Dedifferentiated amniotic fluid mesenchymal stem cell (primary cell): ENCODE measurements at regions not wholly inside any gene's neighbourhood (a gene's known extent, or its start where the extent isn't known, plus 50 kb on each side); places are given as distances from the start of the nearest gene placed in this dataset.

Source experiments
- DNase-seq: peaks from one replicate; pipeline ENCODE4 v3.0.0-alpha.2; 2016; ENCODE audit errors: extremely low spot score

DNA sequence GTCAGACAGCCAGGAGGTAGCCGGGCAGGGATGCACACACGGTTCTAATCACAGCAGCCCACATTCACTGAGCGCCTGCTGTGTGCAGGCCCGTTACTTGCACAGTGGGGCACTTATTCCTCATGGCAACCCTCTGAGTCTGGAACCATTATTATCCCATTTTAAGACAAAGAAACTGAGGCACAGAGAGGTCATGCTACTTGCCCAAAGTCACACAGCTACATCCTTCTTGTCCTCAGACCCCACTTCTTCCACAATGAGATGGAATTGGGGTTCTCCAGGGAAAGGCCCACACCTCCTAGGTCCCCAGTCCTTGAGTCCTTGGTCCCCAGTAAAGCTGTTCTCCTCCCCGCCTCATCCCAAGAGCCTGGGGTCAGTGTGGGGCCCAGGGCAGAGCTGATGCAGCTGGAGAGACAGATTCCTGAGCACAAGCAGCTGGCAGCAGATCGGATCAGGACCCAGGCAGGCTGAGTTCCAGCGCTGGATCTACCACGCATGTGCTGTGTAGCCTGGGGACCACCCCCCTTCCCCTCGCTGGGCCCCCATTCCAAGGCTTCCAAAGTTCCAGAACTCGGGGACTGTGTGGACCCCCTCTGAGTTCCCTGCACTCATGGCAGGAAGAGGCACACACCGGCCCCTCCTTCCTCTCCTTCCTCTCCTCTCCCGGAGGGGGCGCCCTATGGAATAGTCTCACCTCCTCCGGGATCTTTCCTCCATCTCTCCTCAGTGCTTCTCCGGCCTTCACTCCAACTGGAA is 393.4 kb downstream of the MATN1 start:
- DNase-seq, result no peak

DNA sequence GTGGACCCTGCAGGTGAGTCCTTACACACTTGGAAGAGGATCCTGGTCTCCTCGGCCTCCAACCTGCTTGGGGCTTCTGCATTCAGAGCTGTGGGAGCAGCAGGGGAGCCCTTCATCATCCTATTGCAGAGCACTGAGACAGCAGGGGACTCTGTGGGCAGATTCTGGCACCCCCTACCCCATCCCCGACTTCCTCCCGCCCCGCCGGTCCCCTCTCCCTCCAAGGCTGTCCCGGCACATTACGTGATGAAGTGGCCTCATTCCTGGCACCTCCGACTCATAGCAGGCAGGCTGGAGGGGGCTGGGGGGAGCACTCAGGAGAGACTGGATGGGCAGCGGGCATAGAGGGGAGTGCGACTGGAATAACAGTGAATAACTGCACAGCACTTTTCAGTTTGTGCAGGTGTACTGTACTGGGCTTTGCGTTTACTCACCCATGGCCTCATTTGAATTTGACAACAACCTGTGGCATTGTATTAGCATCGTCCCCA is 394.1 kb downstream of the MATN1 start:
- no peak for DNase-seq

DNA sequence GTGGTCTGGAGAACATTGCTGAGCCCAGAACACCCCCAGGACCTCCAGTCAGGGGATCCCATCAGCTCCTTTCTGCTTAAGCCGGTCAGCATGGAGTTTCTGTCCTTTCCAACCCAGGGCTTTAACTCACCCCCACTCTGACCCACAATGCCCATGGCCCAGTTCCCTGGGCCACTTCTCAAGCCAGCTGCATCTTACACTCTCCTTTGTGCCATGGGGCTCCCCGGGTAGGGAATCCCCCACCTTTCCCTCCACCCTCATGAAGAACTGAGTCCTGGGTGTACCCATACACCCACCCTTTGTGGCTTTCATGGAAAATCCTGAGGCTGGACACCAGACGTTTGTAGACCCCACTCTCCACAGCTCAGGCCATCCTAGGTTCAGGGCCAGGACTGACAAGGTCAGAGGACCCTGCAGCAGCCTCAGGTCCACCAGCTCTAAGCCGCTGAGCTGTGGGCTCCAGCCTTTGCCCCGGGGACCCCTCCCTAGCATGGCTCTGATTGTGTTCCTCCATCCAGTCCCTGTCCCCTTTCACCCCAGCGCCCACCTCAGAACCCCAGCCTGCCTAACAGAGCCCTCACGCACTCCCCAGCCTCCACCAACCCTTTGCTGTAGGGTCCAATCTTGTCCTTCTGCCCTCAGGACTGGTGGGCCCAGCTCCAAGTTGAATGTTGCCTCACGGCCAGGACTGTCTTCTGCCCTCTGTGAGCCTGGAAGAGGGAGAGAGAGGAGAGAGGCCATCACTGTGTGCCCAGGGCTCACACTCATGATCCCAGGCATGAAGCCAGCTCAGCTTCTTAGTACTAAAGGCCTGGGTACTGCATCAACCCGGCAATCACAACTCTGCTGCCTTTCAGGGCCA is 394.8 kb downstream of the MATN1 start:
- DNase-seq, result no peak

DNA sequence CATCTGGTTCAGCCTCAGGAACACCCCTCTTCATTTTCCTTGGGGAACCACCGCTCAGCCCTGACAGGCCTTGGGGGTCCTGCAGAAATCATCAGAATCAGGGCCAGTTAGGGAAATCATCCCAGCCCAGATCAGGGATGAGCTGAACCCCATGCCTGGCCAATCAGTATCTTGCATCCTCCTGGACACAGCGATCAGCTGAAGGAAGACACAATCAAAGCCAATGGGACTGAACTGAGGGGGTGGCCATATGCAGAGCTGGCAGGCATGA is 395.4 kb downstream of the MATN1 start:
- no peak for DNase-seq

DNA sequence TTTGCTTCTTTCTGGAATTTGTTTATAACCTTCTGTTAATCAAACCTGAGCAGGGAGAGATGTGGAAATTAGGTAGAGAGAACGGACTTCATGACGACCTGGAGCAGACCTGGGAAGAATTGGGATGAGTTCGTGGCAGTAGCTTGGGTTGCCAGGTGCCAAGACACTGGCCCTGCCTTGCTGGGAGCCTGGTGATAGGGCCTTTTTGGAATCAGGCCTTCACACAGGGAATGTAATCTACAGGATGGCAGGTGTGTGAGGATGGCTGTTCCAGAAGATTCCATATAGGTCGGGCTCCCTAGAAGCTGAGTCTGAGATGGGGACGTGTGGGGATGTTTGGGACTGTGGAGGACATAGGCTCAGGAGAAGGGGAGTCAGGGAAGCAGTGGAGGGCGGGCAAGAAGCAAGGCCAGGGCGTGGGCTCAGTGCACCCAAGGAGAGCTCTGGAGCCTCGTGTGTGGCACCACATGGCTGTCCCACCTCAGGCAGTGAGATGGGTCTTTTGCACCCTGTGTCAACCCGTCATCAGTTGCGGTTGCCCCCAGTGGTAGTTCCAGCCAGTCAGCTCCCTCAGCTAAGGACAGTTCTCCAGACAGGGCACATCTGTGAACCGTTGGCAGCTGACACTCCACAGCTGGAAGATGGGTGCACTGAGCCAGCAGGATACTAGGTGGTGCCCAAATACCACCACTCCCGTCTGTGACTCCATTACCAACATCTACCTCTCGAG is 395.9 kb downstream of the MATN1 start:
- DNase-seq, result no peak

DNA sequence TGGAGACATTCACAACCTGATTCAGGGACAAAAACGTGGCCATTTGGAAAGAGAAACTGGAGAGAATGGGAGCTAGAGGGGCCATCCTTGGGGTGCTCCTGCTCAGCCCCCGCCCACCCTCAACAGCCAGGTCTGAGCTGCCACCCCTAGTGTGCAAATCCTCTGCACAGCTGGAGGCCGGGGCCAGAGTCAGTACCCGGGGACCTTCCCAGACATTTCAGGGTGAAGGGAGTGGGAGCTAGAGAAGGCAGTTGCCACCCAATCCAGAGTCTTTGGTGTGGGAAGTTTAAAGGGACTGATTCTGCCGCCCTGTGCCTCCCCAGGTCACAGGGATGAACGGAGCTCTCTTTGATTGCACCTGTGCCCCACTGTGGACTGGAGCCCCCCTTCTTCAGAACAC is 397.4 kb downstream of the MATN1 start:
- no peak for DNase-seq

DNA sequence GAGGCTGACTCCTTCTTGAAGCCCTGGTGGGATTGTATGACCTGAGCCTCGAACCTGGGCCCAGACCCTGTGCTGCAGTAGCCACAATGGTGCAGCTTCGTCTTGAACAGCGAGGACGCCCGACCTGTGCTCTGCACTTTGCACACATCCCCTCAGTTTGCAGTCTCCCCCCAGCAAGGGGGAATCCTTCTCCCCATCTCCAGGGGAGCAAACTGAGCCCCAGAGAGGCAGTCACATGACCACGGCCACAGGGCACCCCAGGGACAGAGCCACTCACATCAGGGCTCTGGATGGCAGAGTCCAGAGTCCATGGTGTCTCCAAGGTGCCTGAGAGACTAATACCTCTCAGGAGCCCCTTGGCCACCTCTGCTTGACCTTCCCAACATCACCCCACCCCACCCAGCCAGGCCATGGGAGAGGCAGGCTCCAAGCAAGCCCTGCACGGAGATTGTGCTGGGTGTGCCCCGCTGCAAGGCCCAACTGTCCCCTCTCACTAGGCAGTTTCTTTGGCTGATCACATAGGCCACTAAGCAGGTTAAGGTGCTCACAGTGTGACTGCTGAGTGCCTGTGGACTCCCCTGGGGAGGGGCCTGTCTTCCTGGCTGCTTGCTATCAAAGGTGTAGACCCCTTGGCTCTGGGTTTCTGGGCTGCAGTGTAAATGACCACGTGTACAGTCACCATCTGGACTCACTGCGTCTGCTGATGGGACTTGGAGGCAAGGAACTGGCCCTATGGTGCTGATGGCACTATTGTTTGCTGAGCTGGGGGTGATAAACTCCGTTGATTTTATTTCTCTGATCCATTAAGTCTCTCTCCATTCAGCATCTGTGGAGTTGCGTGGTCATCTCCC is 398.1 kb downstream of the MATN1 start:
- no peak for DNase-seq

DNA sequence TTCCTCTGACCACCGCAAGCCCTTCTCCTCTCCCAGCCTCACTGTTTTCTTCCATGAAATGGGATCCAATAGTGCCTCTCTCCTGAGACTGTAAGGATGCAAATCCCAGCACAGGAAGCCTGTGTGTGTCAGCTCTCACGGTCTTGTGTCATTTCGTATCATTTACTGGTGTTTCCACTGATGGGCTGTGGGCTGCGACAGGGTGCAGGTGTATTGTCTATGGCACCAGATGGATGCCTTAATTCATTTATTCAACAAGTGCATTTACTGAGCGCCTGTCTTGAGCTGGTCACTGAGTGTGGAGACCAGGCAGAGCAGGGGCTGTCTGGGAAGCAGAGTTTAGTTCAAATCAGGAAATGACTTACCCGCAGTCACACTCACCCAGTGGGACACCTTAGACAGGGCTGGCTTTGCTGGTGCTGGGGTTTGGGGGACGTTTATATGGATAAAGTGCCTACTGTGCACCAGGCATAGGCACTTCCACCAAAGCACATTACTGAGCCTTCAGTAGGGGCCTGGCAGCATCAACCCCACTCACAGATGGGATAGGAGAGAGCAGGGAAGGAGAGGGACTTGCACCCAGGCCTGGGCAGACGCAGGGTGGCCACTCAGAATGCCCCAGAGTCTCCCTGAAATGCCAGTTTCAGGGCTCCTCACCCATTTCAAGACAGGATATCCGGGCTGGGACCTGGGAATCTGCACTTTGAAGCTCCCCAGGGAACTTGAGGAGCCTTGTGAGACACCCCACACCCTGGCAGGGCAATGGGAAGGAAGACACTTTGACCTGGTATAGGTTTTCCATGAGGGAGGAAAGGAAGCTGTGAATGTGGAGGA is 398.9 kb downstream of the MATN1 start:
- DNase-seq, result no peak

DNA sequence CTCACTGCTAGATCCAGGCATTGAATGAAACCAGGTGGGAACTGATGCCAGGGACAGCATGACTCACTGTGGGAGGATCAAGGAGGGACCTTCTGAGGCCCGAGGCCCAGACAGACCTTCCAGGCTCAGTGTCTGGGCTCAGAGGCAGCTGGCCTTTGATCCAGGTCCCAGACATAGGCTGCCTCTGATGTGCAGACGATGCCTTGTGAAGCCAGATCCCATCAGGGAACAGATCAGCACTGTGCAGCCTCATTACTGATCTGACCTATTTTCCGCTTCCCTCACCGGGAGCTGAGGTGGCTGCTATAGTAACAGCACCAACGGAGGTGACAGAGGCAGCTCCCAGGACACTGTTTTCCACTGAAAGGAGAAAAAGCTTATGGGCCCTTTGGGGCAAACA is 399.5 kb downstream of the MATN1 start:
- DNase-seq, result no peak

DNA sequence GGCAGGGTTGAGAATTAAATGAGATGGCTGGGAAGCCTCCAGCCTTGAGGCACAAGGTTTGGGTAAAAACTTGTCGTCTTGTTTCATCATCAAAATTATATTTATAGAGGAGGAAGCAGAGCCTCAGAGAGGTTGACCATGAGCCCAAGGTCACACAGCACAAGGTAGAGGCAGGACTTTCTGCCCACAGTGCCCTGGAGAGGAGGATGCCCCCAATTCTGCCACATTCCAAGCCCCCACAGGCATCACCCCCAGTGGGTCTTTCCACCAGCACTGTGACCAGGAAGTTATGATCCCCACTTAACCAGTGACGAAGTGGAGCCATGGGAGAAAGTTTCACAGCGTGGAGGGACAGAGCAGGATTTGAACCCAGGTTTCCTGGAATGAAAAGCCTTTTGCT is 400.0 kb downstream of the MATN1 start:
- DNase-seq, result no peak

DNA sequence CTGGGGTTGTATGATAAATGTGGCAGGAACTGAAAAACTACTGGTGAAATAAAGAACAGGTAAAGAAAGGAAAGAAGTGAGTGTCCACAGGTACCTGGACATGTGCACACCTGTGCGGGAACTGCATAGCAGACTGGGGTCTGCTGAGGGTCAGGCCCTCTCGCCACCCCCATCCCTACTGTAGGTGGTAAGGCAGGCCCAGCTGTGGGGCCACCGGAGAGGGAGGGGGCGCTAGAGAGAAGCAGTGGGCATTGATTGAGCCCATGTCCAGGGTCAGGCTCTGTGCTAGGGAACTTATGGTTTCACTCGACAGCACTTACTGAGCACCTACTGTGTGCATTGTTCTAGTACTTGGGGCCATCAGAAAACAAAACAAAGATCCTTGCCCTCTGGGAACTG is 400.5 kb downstream of the MATN1 start:
- no peak for DNase-seq

DNA sequence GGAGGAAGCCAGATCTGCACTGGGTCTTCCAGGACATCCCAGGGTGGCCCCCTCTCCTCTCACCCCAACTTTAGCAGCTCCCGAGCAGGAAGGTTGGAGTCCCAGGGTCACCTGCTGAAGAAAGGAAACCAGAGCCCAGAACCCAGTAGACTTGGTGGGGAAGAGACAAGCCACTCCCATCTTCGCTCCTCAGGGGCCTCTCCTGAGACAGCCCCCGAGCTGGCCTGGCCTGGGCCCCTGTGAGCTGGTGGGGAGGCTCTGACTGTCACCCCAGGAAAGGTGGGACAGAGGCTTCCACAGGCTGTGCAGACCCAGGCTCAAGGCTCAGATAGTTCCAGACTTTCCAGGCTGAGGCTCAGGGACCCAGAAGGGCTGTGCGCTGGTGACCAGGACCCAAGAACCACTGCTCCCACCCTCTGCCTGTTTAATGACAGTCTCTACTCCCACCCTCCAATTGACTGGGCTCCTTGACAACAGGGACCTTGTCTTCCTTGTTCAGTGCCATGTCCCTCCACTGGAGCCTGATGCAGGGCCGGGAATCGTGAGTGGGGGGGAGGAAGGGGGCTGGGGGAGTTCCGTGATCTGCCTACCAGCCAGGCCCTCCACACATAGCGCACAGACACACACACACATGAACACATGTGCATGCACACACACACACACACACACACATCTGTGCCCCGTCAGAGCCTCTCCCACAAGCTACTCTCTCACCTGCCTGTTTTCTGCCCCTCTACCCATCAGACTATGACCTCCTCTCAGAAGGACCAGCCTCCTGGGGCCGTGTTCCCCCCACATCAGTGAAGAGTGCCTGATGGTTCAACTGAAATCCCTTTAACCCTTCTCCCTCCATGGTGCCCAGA is 401.2 kb downstream of the MATN1 start:
- DNase-seq, result no peak

DNA sequence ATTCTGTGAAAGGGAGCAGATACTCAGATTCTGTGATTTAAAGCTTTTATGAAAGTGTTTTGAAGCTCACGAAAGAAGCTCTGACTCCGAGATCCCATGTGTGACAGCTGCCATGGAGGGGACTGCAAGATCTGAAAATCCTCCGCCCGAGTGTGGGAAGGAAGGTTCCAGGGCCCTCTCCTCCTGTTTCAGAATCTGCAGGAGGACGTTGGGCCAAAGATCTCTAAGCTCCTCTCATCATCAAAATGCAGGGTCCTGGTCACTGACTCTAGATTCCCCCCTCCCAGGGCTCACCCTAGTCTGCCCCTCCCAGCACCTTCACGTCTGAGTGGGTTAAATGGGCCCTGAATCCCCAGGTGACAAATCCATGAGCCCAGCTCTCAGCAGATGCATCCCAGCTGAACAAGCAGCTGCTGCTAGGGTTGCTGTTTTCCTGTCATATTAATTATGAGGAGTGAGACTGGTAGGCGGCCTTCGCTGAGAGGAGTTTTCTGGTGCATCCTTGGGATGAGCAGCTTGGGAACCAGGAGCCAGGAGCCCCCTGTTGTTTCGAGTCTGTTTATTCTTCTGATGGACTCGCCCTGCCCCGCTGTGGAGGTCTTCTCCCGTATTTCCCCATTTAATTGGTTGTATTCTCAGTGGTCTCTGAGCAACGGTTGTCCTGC is 402.0 kb downstream of the MATN1 start:
- no peak for DNase-seq

DNA sequence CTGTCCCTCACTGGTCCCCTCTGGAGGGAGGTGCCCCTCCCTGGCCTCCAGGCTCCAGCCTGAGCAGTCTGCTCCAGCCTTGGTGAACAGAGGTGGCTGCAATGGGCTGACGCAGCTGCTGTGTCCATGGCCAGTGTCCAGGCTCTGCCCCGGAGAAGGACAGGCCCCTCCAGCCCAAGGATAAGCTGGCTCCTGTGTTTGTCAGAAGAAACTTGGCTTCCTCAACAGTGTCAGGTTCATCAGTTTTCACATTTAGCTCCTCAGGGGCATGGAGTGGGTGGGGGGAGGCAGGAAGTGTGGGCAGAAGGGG is 402.8 kb downstream of the MATN1 start:
- DNase-seq, result no peak

DNA sequence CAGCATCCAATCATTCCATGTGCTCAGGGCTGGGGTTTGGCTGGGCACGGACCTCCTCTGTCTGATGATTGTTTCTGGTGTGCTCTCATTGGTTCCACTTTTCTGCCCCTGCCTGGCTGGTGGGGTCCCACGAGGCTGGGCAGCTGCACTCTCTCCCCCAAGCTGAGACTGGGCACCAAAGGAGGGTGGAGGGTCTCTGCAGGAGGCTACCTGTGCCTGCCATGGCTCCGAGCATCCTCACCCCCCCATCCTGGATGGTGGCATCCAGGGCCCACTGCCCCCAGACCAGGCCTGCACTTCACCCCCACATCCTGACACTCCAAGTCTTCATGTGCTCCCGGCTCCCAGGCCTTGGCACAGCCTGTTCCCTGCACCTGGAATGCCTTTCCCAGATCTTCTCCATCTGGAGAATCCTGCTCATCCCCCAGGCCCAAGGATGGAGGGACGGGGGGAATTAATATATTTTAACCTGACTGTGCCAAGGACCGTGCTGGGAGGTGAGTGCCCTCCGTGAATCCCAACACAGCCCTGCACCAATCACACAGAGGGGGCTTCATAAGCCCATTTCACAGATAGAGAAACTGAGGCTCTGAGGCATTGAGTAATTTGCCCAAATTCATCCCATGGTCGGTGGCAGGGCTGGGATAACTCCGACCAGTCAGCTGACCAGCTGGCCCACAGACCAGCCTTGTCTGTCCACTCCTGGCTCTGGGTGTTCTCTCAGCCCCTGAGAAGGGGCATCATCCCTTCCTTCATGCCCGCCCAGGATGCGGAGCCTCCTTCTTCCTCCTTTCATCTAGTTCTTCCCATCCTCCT is 403.4 kb downstream of the MATN1 start:
- no peak for DNase-seq

DNA sequence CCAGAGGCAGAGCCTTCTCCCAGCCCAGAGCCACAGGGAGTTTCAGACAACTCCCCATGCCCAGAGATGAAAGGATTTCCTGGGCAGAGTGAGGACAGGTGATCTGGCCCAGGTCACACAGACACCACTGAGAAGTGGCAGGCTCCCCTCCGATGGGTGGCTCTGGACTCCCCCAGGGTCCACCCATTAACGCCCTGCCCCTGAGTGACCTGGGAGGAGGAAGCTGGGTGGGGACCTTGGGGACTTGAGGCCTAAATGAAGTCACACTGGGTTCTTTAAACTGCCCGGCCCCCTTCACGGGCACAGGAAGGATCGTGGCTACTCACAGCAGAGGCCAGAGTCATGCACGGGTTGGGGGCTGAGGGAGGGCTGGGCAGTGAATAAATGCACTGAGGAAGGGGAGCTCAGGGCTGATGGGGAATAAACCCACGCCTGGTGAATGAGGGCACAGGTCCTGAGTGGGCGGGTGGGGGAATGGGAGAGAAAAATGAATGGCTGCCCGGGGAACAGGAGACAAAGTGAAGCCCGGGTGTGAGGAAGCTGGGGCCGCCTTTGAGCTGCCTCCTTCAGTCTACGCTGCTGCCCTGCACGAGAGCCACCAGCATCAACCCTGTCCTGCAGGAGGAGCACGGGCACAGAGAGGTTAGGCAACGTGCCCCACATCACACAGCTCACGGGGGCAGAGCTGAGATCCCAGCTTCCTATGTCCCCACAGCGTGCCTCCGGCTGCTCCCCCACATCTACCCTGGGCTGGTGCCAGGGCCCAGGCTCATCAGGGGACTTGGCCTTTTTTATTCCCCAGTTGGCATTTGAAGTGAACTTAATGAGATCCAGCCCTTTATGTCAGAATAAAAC is 404.3 kb downstream of the MATN1 start:
- no peak for DNase-seq

DNA sequence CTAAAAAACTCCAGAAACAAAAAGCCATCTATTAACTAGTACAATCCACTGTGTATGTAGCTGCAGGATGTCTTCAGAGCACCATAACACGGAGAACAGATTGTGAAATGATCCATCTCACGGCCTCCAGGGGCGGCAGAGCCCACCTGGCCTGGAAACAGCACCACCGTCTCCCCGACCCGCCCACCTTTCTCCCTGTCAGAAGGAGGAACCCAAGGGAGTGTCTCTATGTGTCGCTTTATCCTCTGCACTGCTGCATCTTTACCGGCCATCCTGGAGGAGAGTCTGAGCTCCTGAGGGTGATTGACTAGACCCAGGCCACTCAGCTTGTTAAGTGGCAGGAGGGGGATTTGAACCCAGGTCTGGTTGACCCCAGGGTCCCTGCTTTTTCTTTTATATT is 405.0 kb downstream of the MATN1 start:
- DNase-seq, result no peak

DNA sequence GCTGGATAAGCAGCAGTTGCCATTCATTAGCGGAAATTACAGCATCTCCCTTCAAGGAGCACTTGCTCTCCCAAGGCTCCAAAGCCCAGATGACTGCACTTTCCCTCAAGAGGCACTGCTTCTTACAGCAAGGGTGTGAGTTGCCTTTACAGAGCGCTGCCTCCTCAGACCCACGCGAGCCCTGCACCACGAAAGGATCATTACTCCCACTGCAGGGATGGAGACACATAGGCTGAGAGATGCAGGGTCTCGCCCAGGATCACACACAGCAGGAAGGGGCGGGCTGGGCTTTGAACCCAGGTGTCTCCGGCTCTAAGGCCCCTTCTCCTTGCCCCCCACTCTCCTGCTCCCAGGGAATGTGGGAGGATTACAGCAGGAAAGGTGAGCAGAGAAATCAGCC is 405.5 kb downstream of the MATN1 start:
- DNase-seq, result no peak
